ENCODE measurements at regions not wholly inside any gene's neighbourhood (a gene's known extent, or its start where the extent isn't known, plus 50 kb on each side); places are given as distances from the start of the nearest gene placed in this dataset.
A peak's percentile ranks its signal among the peaks of the same experiment; 100 is the strongest.

DNA sequence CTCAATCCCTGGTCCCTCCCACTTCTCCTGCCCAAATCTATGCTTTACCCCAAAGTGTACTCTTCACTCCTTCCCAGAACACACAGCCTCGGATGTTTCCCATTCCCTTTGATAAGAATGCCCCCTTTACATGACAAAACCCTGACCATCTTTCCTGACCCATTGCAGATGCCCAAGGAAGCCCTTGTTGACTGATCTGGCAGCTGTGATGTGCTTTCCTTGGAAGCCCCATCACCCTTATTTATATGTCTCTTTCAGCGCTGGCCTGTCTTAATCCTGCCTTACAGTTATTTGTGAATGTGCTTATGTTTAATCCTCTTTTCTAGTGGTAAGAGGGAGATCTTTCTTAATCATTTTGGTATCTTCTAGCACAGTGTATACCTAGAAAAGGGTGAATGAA is 523.1 kb downstream of the CD83 start:
- Mint-ChIP-seq H3K4me1 (peaks cover 18% of the 10 kb centered on the region), H3K4me3 (no peak overlapping the region), H3K9me3 (ENCODE audit: low read depth) (no peaks in the 10 kb centered on the region), H3K27me3 (peaks cover 24% of the 10 kb centered on the region), H3K36me3 (no peaks in the 10 kb centered on the region), H3K27ac (no peak overlapping the region)
- DNase-seq (no peak), ATAC-seq (no peak)
- CTCF ChIA-PET = no interaction called here

DNA sequence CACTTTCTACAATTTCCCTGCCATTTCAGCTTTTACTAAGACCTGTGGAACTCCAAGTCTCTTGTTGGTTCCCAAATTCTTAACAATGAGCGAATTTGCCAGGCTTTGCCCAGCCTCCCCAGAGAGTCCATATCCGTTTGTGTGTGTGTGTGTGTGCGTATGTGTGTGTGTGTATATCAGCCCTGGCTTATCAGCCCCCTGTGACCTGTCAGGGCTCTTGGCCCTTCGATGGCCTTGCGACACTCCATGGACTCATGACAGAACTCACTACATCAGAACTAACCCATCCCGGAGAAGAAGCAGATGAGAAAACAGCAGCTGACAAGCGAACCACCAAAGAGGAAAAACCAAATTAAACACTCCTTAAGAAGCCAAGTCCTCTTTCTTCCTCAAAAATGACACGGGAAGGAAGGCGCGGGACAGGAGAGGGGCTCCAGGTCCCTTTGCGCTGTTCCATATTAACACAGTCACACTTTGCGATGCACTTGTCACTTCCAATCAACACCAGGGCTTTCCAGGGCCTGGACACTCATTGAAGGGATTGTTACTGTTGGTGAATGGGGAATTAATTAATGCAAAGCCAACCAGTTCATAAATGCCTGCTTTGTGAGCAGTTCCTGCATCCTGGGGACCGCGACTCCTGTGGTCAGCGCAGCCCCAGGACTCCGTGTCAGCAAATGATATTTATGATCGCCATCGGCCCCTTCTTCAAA is 524.0 kb downstream of the CD83 start:
- Mint-ChIP-seq H3K4me3 (no peak overlapping the region), H3K27me3 (peaks cover 24% of the 10 kb centered on the region), H3K27ac (no peak overlapping the region), H3K4me1 (peaks cover 9% of the 10 kb centered on the region), H3K36me3 (no peaks in the 10 kb centered on the region), H3K9me3 (ENCODE audit: low read depth) (no peaks in the 10 kb centered on the region)
- CTCF ChIA-PET = no interaction called here
- ATAC-seq (no peak), DNase-seq (no peak)

DNA sequence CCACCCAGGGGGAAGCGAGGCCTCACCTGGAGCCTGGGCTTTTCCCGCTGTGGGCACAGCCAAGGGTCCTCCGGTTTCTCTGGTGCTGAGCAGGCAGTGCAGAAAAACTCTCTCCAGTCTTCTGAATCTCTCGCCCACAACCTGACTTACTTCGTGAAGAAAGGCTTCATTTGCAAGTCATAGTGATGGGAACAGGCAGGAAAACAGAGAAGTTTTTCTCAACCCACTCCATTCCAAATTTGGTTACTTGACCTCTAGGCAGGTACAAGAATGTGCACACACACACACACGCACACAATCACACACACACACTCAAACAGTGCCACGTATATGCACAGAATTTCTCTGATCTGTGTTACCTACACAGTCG is 524.5 kb downstream of the CD83 start:
- H3K4me3 Mint-ChIP-seq = no peak overlapping the region
- CTCF ChIA-PET = no interaction called here
- peaks cover 24% of the 10 kb centered on the region for H3K27me3 Mint-ChIP-seq
- H3K4me1 Mint-ChIP-seq = peaks cover 4% of the 10 kb centered on the region
- DNase-seq (no peak), ATAC-seq (no peak)
- H3K9me3 Mint-ChIP-seq (ENCODE audit: low read depth) = no peaks in the 10 kb centered on the region
- H3K27ac Mint-ChIP-seq = no peak overlapping the region
- H3K36me3 Mint-ChIP-seq = no peaks in the 10 kb centered on the region

DNA sequence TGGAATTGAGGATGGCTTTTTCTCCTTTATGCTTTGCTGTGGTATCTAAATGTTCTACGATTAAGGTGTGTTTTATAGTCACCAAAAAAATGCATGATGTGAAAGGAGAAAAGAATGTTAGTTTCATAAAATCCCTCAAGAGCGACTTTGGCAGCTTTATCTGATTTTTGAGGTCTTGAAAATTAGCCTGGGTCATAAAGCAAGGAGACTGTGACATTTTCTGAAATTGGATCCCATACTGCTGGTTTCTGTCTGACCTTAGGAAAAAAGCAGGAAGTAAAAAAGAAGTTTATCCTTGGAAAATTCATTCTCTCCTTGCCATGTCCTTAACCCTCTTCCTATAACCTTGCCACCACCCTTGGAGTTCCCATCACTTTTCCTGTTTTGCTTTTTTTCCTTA is 525.3 kb downstream of the CD83 start:
- H3K4me1 Mint-ChIP-seq = no peaks in the 10 kb centered on the region
- no peaks in the 10 kb centered on the region for H3K9me3 Mint-ChIP-seq (ENCODE audit: low read depth)
- no peak overlapping the region for H3K27ac Mint-ChIP-seq
- no peaks in the 10 kb centered on the region for H3K36me3 Mint-ChIP-seq
- CTCF ChIA-PET = no interaction called here
- no peak overlapping the region for H3K4me3 Mint-ChIP-seq
- H3K27me3 Mint-ChIP-seq = peaks cover 24% of the 10 kb centered on the region
- ATAC-seq (no peak), DNase-seq (no peak)

DNA sequence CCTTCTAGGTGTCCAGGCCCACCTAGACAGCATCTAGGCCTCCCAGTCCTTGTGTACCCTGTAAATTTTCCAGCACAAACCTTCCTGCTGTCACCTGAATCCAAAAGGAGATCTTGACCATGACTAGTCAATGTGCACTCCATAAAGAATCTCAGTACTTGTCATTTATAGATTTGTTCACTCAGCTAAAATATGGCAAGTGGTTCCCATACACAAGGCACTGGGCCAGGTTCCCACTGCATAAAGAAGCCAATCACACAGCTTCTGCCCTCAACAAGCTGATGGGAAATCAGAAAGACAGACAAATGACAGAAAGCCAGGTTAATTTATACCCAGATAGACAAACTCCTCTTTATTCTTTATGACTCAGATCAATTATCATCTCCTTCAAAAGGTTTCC is 526.8 kb downstream of the CD83 start:
- CTCF ChIA-PET = no interaction called here
- Mint-ChIP-seq H3K27me3 (peaks cover 11% of the 10 kb centered on the region), H3K36me3 (no peaks in the 10 kb centered on the region), H3K9me3 (ENCODE audit: low read depth) (no peaks in the 10 kb centered on the region), H3K4me1 (no peaks in the 10 kb centered on the region), H3K4me3 (no peak overlapping the region), H3K27ac (no peak overlapping the region)
- no peak for DNase-seq
- ATAC-seq = no peak

DNA sequence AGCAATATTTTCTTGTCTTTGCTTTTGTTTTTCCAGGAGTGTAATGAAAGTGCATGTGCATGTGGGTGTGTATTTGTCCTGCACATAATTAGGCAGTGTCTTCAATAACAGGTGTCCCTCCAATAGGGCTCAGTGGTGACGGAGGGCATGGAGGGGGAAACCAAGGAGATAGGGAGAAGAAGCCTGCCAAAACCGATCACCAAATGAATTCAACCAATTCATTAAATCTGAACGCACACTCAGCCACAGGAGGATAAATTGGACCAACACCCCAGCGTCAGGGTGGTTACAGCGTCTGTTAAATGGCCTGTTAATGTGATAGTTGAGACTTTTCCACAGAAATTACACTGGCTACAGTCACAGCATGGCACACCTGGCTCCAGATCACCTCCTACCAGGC is 527.6 kb downstream of the CD83 start:
- Mint-ChIP-seq H3K27me3 (peaks cover 7% of the 10 kb centered on the region), H3K4me1 (no peaks in the 10 kb centered on the region), H3K36me3 (no peaks in the 10 kb centered on the region), H3K27ac (no peak overlapping the region), H3K9me3 (ENCODE audit: low read depth) (no peaks in the 10 kb centered on the region), H3K4me3 (no peak overlapping the region)
- no peak for ATAC-seq
- CTCF ChIA-PET = no interaction called here
- DNase-seq = no peak

DNA sequence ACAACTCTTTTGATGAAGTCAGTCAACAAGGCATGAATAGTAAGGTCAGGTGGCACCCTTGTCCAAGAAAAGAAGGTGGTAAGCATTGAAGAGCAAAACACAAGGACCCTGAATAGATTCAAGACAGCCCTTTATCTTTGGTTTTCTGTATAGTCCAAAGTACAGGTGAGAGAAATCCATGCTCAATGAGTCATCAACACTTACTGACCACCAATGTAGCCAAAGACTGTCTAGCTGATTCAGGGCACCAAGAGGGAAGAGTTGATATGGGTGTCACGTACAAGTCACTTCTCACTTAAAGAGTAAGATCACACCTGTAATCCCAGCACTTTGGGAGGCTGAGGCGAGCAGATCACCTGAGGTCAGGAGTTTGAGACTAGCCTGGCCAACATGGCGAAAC is 528.3 kb downstream of the CD83 start:
- peaks cover 2% of the 10 kb centered on the region for H3K27me3 Mint-ChIP-seq
- no peaks in the 10 kb centered on the region for H3K4me1 Mint-ChIP-seq
- DNase-seq (no peak), ATAC-seq (no peak)
- H3K9me3 Mint-ChIP-seq (ENCODE audit: low read depth) = no peaks in the 10 kb centered on the region
- no peak overlapping the region for H3K4me3 Mint-ChIP-seq
- no peaks in the 10 kb centered on the region for H3K36me3 Mint-ChIP-seq
- no peak overlapping the region for H3K27ac Mint-ChIP-seq
- CTCF ChIA-PET = no interaction called here

DNA sequence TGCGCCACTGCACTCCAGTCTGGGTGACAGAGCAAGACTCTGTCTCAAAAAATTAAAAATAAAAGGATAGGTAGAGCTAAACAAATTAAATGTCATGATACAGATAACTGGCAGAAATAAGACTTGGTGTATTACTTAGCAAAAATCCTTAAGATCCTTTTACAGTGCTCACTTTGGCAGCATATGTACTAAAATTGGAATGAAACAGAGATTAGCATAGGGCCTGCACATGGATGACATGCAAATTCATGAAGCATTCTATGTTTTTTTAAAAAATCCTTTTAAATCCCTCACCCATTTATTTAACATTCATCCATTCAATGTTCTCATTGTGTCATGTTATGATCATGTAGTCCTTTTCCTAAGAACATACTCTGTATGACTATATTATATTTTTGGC is 528.8 kb downstream of the CD83 start:
- H3K4me3 Mint-ChIP-seq = no peak overlapping the region
- H3K36me3 Mint-ChIP-seq = no peaks in the 10 kb centered on the region
- peaks cover 3% of the 10 kb centered on the region for H3K27me3 Mint-ChIP-seq
- H3K4me1 Mint-ChIP-seq = no peaks in the 10 kb centered on the region
- CTCF ChIA-PET = no interaction called here
- ATAC-seq (no peak), DNase-seq (no peak)
- no peaks in the 10 kb centered on the region for H3K9me3 Mint-ChIP-seq (ENCODE audit: low read depth)
- no peak overlapping the region for H3K27ac Mint-ChIP-seq

DNA sequence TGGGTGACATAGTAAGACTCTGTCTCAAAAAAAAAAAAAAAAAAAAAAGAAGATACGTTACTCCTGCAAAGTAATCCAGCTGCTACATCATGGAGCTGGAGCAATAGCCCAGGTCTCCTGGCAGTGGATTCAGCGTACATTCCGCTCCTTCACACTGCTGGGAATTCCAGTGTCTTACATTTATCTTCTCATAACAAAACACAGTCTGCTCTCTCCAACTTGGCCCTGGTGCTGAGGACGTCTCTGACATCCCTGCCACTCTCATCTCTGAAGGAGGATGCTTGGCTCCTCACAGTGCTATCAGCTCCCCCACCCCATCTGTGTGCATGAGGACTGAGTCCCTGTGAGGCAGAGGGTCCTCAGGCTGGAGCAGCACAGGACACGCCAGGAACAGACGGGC is 529.8 kb downstream of the CD83 start:
- no peaks in the 10 kb centered on the region for H3K4me1 Mint-ChIP-seq
- no peak overlapping the region for H3K27ac Mint-ChIP-seq
- CTCF ChIA-PET = interaction anchor here (0.7 kb wide), 1 partner anchor 426 kb away, joined by 3 read pairs; no protein-coding TSS in a partner anchor
- H3K27me3 Mint-ChIP-seq = peaks cover 6% of the 10 kb centered on the region
- H3K36me3 Mint-ChIP-seq = no peaks in the 10 kb centered on the region
- no peak for DNase-seq
- no peak overlapping the region for H3K4me3 Mint-ChIP-seq
- no peak for ATAC-seq
- no peaks in the 10 kb centered on the region for H3K9me3 Mint-ChIP-seq (ENCODE audit: low read depth)

DNA sequence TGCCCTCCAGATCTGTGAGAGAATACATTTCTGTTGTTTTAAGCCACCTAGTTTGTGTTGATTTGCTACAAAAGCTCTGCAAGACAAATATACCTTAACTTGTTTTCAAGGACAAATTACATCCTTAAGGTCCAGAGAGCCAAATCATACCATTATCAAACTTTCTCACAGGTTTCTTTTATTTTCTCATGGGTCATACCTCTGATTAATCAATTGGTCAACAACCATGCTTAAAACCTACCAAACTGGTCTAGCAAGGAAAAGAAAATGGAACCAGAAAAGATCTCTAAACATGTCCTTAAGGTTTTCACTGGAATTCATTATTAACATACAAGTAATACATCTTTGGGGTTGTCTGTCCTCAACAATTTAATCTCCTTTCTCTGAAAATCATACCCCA is 535.0 kb downstream of the CD83 start:
- Mint-ChIP-seq H3K36me3 (peaks cover 2% of the 10 kb centered on the region), H3K27ac (no peak overlapping the region), H3K9me3 (ENCODE audit: low read depth) (no peaks in the 10 kb centered on the region), H3K4me1 (peaks cover 19% of the 10 kb centered on the region), H3K4me3 (no peak overlapping the region), H3K27me3 (peaks cover 19% of the 10 kb centered on the region)
- CTCF ChIA-PET = interaction anchor here (1.1 kb wide), 1 partner anchor 9 kb away, joined by 3 read pairs; no protein-coding TSS in a partner anchor
- ATAC-seq (no peak), DNase-seq (no peak)

DNA sequence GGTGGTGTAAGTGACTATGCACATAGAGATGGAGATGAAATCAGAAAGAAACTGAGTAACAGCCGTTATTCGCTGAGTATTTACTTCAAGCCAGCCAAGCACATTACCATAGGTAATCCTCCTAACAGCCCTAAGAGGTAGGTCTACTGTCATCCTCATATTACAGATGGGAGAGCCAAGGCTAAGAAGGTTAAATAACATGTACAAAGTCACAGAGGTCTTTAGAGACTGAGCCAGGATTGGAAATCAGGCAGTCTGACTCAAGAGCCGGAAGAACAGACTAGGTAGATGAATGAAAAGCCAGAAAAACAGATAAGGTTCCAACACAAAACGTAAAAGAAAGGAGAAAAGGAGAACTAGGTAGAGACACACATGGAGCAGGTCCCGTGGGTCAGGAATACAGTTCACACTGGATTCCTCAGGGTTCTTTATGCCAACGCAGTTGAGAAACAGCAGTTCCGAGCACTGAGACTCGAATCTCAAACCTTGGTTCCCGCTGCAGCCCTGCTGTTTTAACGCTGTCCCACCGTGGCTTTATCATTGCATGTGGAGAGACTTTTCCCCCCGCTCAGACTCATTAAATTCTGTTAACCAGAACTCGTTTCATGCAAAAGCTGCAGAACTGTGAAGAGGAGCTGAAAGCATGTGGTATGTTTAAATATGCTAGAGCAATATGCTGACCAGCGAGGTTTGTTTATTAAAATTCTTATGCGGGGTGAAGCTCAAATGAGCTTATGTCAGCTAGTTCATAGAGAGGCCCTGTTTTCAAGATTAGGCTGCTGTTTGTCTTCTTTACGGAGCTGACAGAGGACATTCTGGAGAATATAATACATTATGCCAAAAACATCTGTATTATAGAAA is 537.9 kb downstream of the CD83 start:
- Mint-ChIP-seq H3K36me3 (peaks cover 2% of the 10 kb centered on the region), H3K4me1 (peaks cover 26% of the 10 kb centered on the region), H3K9me3 (ENCODE audit: low read depth) (no peaks in the 10 kb centered on the region), H3K27ac (peak overlapping the region; percentile 44), H3K4me3 (no peak overlapping the region), H3K27me3 (peaks cover 36% of the 10 kb centered on the region)
- DNase-seq = no peak
- CTCF ChIA-PET = no interaction called here
- ATAC-seq = no peak

DNA sequence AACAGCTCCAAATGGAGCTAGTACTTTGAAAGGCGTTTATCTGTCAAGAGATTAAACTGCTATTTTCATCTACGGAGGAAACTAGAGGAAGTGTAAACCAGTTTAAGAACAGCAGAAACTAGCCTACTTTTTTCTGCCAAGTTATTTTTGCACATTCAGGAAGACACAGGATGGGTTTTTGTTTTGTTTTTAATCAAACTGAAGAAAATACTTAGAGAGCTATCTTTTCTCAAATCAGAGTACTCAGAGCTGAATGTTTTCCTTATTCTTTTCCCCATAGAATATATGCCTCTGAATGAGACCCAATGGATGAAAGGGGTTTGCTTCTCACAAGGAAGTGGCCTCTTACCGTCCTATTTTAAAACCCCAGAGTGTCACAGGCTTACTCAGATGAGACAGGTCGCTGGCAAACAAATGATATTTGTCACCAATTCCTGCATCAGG is 538.5 kb downstream of the CD83 start:
- peak overlapping the region; percentile 44 for H3K27ac Mint-ChIP-seq
- DNase-seq = no peak
- H3K4me3 Mint-ChIP-seq = no peak overlapping the region
- peaks cover 26% of the 10 kb centered on the region for H3K4me1 Mint-ChIP-seq
- ATAC-seq = peak; percentile 53
- H3K27me3 Mint-ChIP-seq = peaks cover 36% of the 10 kb centered on the region
- H3K9me3 Mint-ChIP-seq (ENCODE audit: low read depth) = no peaks in the 10 kb centered on the region
- H3K36me3 Mint-ChIP-seq = peaks cover 2% of the 10 kb centered on the region
- CTCF ChIA-PET = no interaction called here

DNA sequence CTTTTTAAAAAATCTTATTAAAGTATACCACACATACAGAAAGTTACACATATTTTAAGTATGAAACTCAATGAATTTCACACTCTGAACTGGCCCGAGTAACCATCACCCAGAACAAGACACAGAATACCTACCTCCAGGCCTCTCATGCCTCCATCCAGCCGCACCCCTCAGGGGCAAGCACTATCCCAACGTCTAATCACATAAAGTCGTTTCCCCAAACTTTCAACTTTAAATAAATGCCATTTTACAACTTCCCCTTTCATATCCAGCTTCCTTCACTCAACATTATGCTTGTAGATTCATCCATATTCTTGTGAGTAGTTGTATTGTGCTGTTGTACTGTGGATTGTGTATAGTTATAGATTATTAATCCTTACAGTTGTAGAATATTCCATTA is 539.1 kb downstream of the CD83 start:
- Mint-ChIP-seq H3K27me3 (peaks cover 33% of the 10 kb centered on the region), H3K9me3 (ENCODE audit: low read depth) (no peaks in the 10 kb centered on the region), H3K36me3 (peaks cover 2% of the 10 kb centered on the region), H3K4me1 (peaks cover 26% of the 10 kb centered on the region), H3K4me3 (no peak overlapping the region), H3K27ac (no peak overlapping the region)
- CTCF ChIA-PET = no interaction called here
- DNase-seq (no peak), ATAC-seq (no peak)

DNA sequence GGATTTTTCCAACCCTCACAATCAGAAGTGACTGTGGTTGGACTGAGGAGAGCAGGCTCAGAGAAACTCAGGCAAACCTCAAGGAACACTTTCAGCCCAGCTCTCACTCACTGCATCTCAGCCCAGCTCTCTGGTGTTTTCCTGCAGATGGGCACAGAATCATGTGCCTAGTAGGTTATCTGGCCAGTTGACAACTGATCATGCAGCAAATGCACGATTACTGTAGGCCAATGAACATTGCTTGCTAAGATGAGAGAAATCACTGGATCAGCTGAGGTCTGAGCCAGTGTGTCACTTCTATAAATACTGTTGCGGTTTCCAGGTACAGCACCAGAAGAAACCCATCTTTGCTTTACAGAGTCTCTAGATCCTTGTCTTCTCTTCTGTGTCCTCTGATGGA is 540.5 kb downstream of the CD83 start:
- Mint-ChIP-seq H3K4me1 (peaks cover 26% of the 10 kb centered on the region), H3K9me3 (ENCODE audit: low read depth) (no peaks in the 10 kb centered on the region), H3K4me3 (no peak overlapping the region), H3K27ac (no peak overlapping the region), H3K36me3 (peaks cover 2% of the 10 kb centered on the region), H3K27me3 (peaks cover 32% of the 10 kb centered on the region)
- CTCF ChIA-PET = interaction anchor here (0.6 to 1.2 kb wide), 2 partner anchors 22 to 933 kb away, joined by 3 to 4 read pairs; no protein-coding TSS in a partner anchor
- no peak for DNase-seq
- no peak for ATAC-seq
